HEK293 (cell line): ENCODE measurements at regions not wholly inside any gene's neighbourhood (a gene's known extent, or its start where the extent isn't known, plus 50 kb on each side); places are given as distances from the start of the nearest gene placed in this dataset.

Experiments
- HOXA7 ChIP-seq: sonication (generic); formaldehyde crosslinking; IDR thresholded peaks from 2 replicates; pipeline ENCODE4 v1.8.1; 2022; ENCODE audit warnings: missing genetic modification reagents, borderline replicate concordance
- MYNN ChIP-seq: fragments of 450-650 bp; formaldehyde crosslinking; IDR thresholded peaks from 2 replicates; pipeline ENCODE4 v1.5.1; 2016; ENCODE audit warnings: missing biosample characterization, missing genetic modification characterization, borderline replicate concordance
- YY1 ChIP-seq: fragments of 450-650 bp; formaldehyde crosslinking; IDR thresholded peaks from 2 replicates; pipeline ENCODE4 v1.5.1; 2018; ENCODE audit warnings: missing biosample characterization, missing genetic modification characterization
- ZBTB21 ChIP-seq: fragments of 450-650 bp; formaldehyde crosslinking; IDR thresholded peaks from 2 replicates; pipeline ENCODE4 v1.5.1; 2017; ENCODE audit warnings: missing biosample characterization, missing genetic modification characterization
- ZNF121 ChIP-seq: fragments of 450-650 bp; formaldehyde crosslinking; IDR thresholded peaks from 2 replicates; pipeline ENCODE4 v1.5.1; 2016; ENCODE audit warnings: missing biosample characterization, missing genetic modification characterization
- ZNF274 ChIP-seq, 2 experiments: fragments of 200-500 bp in 1 of 2; fragments of 450-650 bp in 1 of 2; sonication (Bioruptor generic) in 1 of 2; formaldehyde crosslinking in 1 of 2; IDR thresholded peaks; 2 replicates each; pipeline versions ENCODE4 v1.5.1 to v1.6.1; 2014 to 2016; ENCODE audit warnings: borderline replicate concordance in 1 of 2, inconsistent platforms in 1 of 2, low read length in 1 of 2, missing biosample characterization in 1 of 2, missing genetic modification characterization in 1 of 2
- ZNF416 ChIP-seq: fragments of 450-650 bp; formaldehyde crosslinking; IDR thresholded peaks from 2 replicates; pipeline ENCODE4 v1.5.1; 2016; ENCODE audit warnings: missing biosample characterization, missing genetic modification characterization
- ZNF670 ChIP-seq: fragments of 450-650 bp; formaldehyde crosslinking; IDR thresholded peaks from 2 replicates; pipeline ENCODE4 v1.5.1; 2016; ENCODE audit warnings: missing biosample characterization, missing genetic modification characterization, low read depth
- ZNF792 ChIP-seq: fragments of 450-650 bp; formaldehyde crosslinking; IDR thresholded peaks from 2 replicates; pipeline ENCODE4 v1.5.1; 2016; ENCODE audit warnings: missing biosample characterization, missing genetic modification characterization
- TF ChIP-seq, protein P1 (sequence below): fragments of 450-650 bp; formaldehyde crosslinking; IDR thresholded peaks from 2 replicates; pipeline ENCODE4 v1.5.1; 2016; ENCODE audit warnings: missing biosample characterization, missing genetic modification characterization
- TF ChIP-seq, protein P2 (sequence below): fragments of 450-650 bp; formaldehyde crosslinking; IDR thresholded peaks from 2 replicates; pipeline ENCODE4 v1.5.1; 2016; ENCODE audit warnings: missing biosample characterization, missing genetic modification characterization, borderline replicate concordance
- TF ChIP-seq, protein P3 (sequence below): fragments of 450-650 bp; formaldehyde crosslinking; IDR thresholded peaks from 2 replicates; pipeline ENCODE4 v1.5.1; 2016; ENCODE audit warnings: missing biosample characterization, missing genetic modification characterization, low read depth
- TF ChIP-seq, protein P4 (sequence below): IDR thresholded peaks from 2 replicates; pipeline ENCODE4 v1.6.1; 2011; ENCODE audit warnings: mild to moderate bottlenecking, low read depth, low read length, borderline replicate concordance
- TF ChIP-seq, protein P5 (sequence below): fragments of 450-650 bp; formaldehyde crosslinking; IDR thresholded peaks from 2 replicates; pipeline ENCODE4 v1.5.1; 2016; ENCODE audit warnings: missing biosample characterization, missing genetic modification characterization

DNA sequence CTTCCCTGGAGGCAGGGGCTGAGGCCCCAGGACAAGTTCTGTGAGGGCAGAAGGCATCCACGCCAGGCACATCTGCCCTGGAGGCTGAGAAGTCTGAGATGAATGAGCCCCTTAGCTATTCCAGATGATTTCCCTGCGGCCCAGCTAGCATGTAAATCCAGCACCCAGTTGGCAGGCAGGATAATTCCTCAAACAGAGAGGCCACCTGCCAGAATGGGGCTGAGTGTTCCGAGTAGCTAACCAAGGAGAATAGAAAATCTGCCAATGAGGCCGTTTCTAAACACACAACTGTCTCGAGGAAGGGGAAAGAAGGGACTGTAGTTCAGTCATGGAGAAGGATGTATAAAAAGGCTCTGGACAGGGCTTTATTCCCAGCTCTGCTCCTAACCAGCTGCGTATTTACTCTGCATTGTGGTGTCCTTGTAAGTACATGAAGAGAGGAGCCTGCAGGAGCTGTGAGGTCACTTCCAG, 211.4 kb upstream of the CDYL start:
- TF ChIP-seq, protein P1, sequence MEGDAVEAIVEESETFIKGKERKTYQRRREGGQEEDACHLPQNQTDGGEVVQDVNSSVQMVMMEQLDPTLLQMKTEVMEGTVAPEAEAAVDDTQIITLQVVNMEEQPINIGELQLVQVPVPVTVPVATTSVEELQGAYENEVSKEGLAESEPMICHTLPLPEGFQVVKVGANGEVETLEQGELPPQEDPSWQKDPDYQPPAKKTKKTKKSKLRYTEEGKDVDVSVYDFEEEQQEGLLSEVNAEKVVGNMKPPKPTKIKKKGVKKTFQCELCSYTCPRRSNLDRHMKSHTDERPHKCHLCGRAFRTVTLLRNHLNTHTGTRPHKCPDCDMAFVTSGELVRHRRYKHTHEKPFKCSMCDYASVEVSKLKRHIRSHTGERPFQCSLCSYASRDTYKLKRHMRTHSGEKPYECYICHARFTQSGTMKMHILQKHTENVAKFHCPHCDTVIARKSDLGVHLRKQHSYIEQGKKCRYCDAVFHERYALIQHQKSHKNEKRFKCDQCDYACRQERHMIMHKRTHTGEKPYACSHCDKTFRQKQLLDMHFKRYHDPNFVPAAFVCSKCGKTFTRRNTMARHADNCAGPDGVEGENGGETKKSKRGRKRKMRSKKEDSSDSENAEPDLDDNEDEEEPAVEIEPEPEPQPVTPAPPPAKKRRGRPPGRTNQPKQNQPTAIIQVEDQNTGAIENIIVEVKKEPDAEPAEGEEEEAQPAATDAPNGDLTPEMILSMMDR: no peak
- TF ChIP-seq, protein P2, sequence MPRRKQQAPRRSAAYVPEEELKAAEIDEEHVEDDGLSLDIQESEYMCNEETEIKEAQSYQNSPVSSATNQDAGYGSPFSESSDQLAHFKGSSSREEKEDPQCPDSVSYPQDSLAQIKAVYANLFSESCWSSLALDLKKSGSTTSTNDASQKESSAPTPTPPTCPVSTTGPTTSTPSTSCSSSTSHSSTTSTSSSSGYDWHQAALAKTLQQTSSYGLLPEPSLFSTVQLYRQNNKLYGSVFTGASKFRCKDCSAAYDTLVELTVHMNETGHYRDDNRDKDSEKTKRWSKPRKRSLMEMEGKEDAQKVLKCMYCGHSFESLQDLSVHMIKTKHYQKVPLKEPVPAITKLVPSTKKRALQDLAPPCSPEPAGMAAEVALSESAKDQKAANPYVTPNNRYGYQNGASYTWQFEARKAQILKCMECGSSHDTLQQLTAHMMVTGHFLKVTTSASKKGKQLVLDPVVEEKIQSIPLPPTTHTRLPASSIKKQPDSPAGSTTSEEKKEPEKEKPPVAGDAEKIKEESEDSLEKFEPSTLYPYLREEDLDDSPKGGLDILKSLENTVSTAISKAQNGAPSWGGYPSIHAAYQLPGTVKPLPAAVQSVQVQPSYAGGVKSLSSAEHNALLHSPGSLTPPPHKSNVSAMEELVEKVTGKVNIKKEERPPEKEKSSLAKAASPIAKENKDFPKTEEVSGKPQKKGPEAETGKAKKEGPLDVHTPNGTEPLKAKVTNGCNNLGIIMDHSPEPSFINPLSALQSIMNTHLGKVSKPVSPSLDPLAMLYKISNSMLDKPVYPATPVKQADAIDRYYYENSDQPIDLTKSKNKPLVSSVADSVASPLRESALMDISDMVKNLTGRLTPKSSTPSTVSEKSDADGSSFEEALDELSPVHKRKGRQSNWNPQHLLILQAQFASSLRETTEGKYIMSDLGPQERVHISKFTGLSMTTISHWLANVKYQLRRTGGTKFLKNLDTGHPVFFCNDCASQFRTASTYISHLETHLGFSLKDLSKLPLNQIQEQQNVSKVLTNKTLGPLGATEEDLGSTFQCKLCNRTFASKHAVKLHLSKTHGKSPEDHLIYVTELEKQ (tag by site-specific recombination): no peak
- TF ChIP-seq ZNF274 (IDR thresholded peaks at IDR 0.05; ENCODE audit: low read length): no peak
- TF ChIP-seq ZNF274 (tag by site-specific recombination; IDR thresholded peaks at IDR 0.05; ENCODE audit: borderline replicate concordance): no peak
- TF ChIP-seq ZNF792 (tag by site-specific recombination): no peak
- TF ChIP-seq ZNF416 (tag by site-specific recombination): no peak
- no peak for TF ChIP-seq ZNF121
- TF ChIP-seq ZBTB21 (tag by site-specific recombination): no peak
- TF ChIP-seq HOXA7 (CRISPR knock-in tag): no peak
- no peak for TF ChIP-seq MYNN
- TF ChIP-seq ZNF670: no peak
- no peak for TF ChIP-seq YY1 (tag by site-specific recombination)
- TF ChIP-seq, protein P3, sequence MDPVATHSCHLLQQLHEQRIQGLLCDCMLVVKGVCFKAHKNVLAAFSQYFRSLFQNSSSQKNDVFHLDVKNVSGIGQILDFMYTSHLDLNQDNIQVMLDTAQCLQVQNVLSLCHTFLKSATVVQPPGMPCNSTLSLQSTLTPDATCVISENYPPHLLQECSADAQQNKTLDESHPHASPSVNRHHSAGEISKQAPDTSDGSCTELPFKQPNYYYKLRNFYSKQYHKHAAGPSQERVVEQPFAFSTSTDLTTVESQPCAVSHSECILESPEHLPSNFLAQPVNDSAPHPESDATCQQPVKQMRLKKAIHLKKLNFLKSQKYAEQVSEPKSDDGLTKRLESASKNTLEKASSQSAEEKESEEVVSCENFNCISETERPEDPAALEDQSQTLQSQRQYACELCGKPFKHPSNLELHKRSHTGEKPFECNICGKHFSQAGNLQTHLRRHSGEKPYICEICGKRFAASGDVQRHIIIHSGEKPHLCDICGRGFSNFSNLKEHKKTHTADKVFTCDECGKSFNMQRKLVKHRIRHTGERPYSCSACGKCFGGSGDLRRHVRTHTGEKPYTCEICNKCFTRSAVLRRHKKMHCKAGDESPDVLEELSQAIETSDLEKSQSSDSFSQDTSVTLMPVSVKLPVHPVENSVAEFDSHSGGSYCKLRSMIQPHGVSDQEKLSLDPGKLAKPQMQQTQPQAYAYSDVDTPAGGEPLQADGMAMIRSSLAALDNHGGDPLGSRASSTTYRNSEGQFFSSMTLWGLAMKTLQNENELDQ (tag by site-specific recombination): no peak
- TF ChIP-seq, protein P4, sequence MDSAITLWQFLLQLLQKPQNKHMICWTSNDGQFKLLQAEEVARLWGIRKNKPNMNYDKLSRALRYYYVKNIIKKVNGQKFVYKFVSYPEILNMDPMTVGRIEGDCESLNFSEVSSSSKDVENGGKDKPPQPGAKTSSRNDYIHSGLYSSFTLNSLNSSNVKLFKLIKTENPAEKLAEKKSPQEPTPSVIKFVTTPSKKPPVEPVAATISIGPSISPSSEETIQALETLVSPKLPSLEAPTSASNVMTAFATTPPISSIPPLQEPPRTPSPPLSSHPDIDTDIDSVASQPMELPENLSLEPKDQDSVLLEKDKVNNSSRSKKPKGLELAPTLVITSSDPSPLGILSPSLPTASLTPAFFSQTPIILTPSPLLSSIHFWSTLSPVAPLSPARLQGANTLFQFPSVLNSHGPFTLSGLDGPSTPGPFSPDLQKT: no peak
- TF ChIP-seq, protein P5, sequence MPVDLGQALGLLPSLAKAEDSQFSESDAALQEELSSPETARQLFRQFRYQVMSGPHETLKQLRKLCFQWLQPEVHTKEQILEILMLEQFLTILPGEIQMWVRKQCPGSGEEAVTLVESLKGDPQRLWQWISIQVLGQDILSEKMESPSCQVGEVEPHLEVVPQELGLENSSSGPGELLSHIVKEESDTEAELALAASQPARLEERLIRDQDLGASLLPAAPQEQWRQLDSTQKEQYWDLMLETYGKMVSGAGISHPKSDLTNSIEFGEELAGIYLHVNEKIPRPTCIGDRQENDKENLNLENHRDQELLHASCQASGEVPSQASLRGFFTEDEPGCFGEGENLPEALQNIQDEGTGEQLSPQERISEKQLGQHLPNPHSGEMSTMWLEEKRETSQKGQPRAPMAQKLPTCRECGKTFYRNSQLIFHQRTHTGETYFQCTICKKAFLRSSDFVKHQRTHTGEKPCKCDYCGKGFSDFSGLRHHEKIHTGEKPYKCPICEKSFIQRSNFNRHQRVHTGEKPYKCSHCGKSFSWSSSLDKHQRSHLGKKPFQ: no peak
